KMS-11 (cell line): ENCODE measurements at regions not wholly inside any gene's neighbourhood (a gene's known extent, or its start where the extent isn't known, plus 50 kb on each side); places are given as distances from the start of the nearest gene placed in this dataset.
"Not testable (repeated sequence)": the region's sequence is repeated elsewhere in the genome, so short reads cannot be mapped to it uniquely, and the experiment has no call there.

ENCODE experiments used
- H2AFZ ChIP-seq: fragments of 200-600 bp; sonication (generic); 2 replicates; pipeline ENCODE4 v1.6.1; 2016; ENCODE audit warnings: antibody characterized with exemption, mixed run types, low read depth
- H3K27ac ChIP-seq: fragments of 200-600 bp; sonication (generic); 2 replicates; pipeline ENCODE4 v1.6.1; 2016; ENCODE audit warnings: mild to moderate bottlenecking, mixed run types
- H3K27me3 ChIP-seq: fragments of 200-600 bp; sonication (generic); 2 replicates; pipeline ENCODE4 v1.6.1; 2017; ENCODE audit warnings: mild to moderate bottlenecking, low read depth, mixed run types, moderate library complexity; ENCODE audit not compliant: insufficient read depth
- H3K36me3 ChIP-seq: fragments of 200-600 bp; sonication (generic); 2 replicates; pipeline ENCODE4 v1.6.1; 2017; ENCODE audit warnings: mild to moderate bottlenecking, mixed run types; ENCODE audit not compliant: insufficient read depth
- H3K4me1 ChIP-seq: fragments of 200-600 bp; sonication (generic); 2 replicates; pipeline ENCODE4 v1.6.1; 2016; ENCODE audit warnings: mild to moderate bottlenecking, low read depth, mixed run types; ENCODE audit not compliant: poor library complexity, severe bottlenecking
- H3K4me2 ChIP-seq: fragments of 200-600 bp; sonication (generic); 2 replicates; pipeline ENCODE4 v1.7.0; 2016; ENCODE audit warnings: mild to moderate bottlenecking, mixed run types
- H3K4me3 ChIP-seq: fragments of 200-600 bp; sonication (generic); IDR thresholded peaks from 2 replicates; pipeline ENCODE4 v1.6.1; 2017; ENCODE audit warnings: low read depth, low read length, mixed read lengths; ENCODE audit not compliant: insufficient read depth
- H3K79me2 ChIP-seq: fragments of 200-600 bp; sonication (generic); 2 replicates; pipeline ENCODE4 v1.6.1; 2016; ENCODE audit warnings: low read depth, mixed run types; ENCODE audit not compliant: insufficient read depth
- H3K9ac ChIP-seq: fragments of 200-600 bp; sonication (generic); 2 replicates; pipeline ENCODE4 v1.6.1; 2016; ENCODE audit warnings: mild to moderate bottlenecking, mixed run types
- H4K20me1 ChIP-seq: fragments of 200-600 bp; sonication (generic); 2 replicates; pipeline ENCODE4 v1.6.1; 2016; ENCODE audit warnings: mild to moderate bottlenecking, mixed run types; ENCODE audit not compliant: insufficient read depth
- CTCF ChIP-seq: fragments of 200-600 bp; sonication (generic); conservative IDR thresholded peaks from 2 replicates; pipeline ENCODE4 v1.6.1; 2017; ENCODE audit warnings: low read depth, mild to moderate bottlenecking, antibody characterized with exemption, low read length, moderate library complexity, mixed read lengths

GRCh38 chr5:125451622-125452021 is 705.2 kb upstream of the ZNF608 start:
- H3K36me3 ChIP-seq, result no peaks in the 10 kb centered on the region

GRCh38 chr5:125452991-125453390 is 706.6 kb upstream of the ZNF608 start:
- Histone ChIP-seq H3K79me2 (no peaks in the 10 kb centered on the region), H3K36me3 (no peaks in the 10 kb centered on the region), H3K27ac (no peak overlapping the region)

More at GRCh38 chr5:125451622-125452021, 705.2 kb upstream of the ZNF608 start:
- Histone ChIP-seq H3K4me2 (no peak overlapping the region), H3K4me1 (no peaks in the 10 kb centered on the region), H3K27me3 (no peaks in the 10 kb centered on the region), H4K20me1 (no peaks in the 10 kb centered on the region), H3K9ac (no peak overlapping the region), H3K27ac (no peak overlapping the region), H3K4me3 (no peak overlapping the region), H2AFZ (no peak overlapping the region), H3K79me2 (no peaks in the 10 kb centered on the region)
- no peak for TF ChIP-seq CTCF

GRCh38 chr5:125455041-125455440 is 708.6 kb upstream of the ZNF608 start:
- TF ChIP-seq CTCF, result no peak
- no peaks in the 10 kb centered on the region for H3K36me3 ChIP-seq
- H3K27ac ChIP-seq, result no peak overlapping the region
- H3K4me1 ChIP-seq, result no peaks in the 10 kb centered on the region
- no peak overlapping the region for H2AFZ ChIP-seq
- no peak overlapping the region for H3K4me2 ChIP-seq
- no peaks in the 10 kb centered on the region for H3K79me2 ChIP-seq
- no peaks in the 10 kb centered on the region for H3K27me3 ChIP-seq
- no peak overlapping the region for H3K4me3 ChIP-seq
- no peak overlapping the region for H3K9ac ChIP-seq
- H4K20me1 ChIP-seq, result no peaks in the 10 kb centered on the region

More at GRCh38 chr5:125452991-125453390, 706.6 kb upstream of the ZNF608 start:
- H3K27me3 ChIP-seq, result no peaks in the 10 kb centered on the region
- H3K4me3 ChIP-seq, result no peak overlapping the region
- no peaks in the 10 kb centered on the region for H4K20me1 ChIP-seq
- H3K4me1 ChIP-seq, result no peaks in the 10 kb centered on the region
- no peak overlapping the region for H3K9ac ChIP-seq
- no peak for TF ChIP-seq CTCF
- H3K4me2 ChIP-seq, result no peak overlapping the region
- no peak overlapping the region for H2AFZ ChIP-seq

GRCh38 chr5:125456005-125456404 is 709.6 kb upstream of the ZNF608 start:
- not testable (repeated sequence) for H3K4me2 ChIP-seq, H3K36me3 ChIP-seq, H3K79me2 ChIP-seq, H3K4me1 ChIP-seq, H3K27ac ChIP-seq, H2AFZ ChIP-seq, H3K4me3 ChIP-seq, H4K20me1 ChIP-seq, H3K27me3 ChIP-seq, H3K9ac ChIP-seq

- Histone ChIP-seq H2AFZ (no peak overlapping the region), H4K20me1 (no peaks in the 10 kb centered on the region), H3K4me1 (no peaks in the 10 kb centered on the region), H3K27me3 (no peaks in the 10 kb centered on the region), H3K4me3 (no peak overlapping the region), H3K27ac (no peak overlapping the region), H3K9ac (no peak overlapping the region), H3K79me2 (no peaks in the 10 kb centered on the region), H3K4me2 (no peak overlapping the region), H3K36me3 (no peaks in the 10 kb centered on the region)
- TF ChIP-seq CTCF, result no peak
Observed at GRCh38 chr5:125457617-125458016, 711.2 kb upstream of the ZNF608 start.

GRCh38 chr5:125458949-125459348 is 712.5 kb upstream of the ZNF608 start:
- not testable (repeated sequence) for H3K4me2 ChIP-seq, H3K27me3 ChIP-seq, H3K36me3 ChIP-seq, H3K27ac ChIP-seq, H3K79me2 ChIP-seq, H4K20me1 ChIP-seq, H3K9ac ChIP-seq, H3K4me3 ChIP-seq, H2AFZ ChIP-seq, H3K4me1 ChIP-seq
